ENCODE measurements at regions not wholly inside any gene's neighbourhood (a gene's known extent, or its start where the extent isn't known, plus 50 kb on each side); places are given as distances from the start of the nearest gene placed in this dataset.
A peak's percentile ranks its signal among the peaks of the same experiment; 100 is the strongest.

- no peak for DNase-seq
- POLR2A ChIA-PET: no interaction called here
- Mint-ChIP-seq H3K27ac (peak overlapping the region in 1 of 10 donors; percentile 26), H3K36me3 (peaks cover 0 to 6% (median 3%) of the 10 kb centered on the region in 3 donors), H3K9me3 (peaks cover 0 to 14% (median 3%) of the 10 kb centered on the region in 9 donors), H3K4me1 (no peaks in the 10 kb centered on the region), H3K27me3 (peaks cover 11 to 45% (median 17%) of the 10 kb centered on the region in 5 donors), H3K4me3 (no peak overlapping the region)
- ATAC-seq: no peak
These were observed 119.2 kb upstream of the LAMA2 start for GRCh38 chr6:128763599-128764300.

- H3K9me3 Mint-ChIP-seq: peaks cover 0 to 2% (median 0%) of the 10 kb centered on the region in 9 donors
- H3K27ac Mint-ChIP-seq: no peak overlapping the region
- H3K4me3 Mint-ChIP-seq: no peak overlapping the region
- ATAC-seq (no peak), DNase-seq (no peak)
- no peaks in the 10 kb centered on the region for H3K4me1 Mint-ChIP-seq
- H3K27me3 Mint-ChIP-seq: peaks cover 14 to 43% (median 20%) of the 10 kb centered on the region in 5 donors
- POLR2A ChIA-PET: no interaction called here
- H3K36me3 Mint-ChIP-seq: peaks cover 0 to 6% (median 0%) of the 10 kb centered on the region in 3 donors
These were observed 123.0 kb upstream of the LAMA2 start for GRCh38 chr6:128759901-128760300.

- DNase-seq (no peak), ATAC-seq (no peak)
- Mint-ChIP-seq H3K27me3 (peaks cover 12 to 38% (median 21%) of the 10 kb centered on the region in 5 donors), H3K27ac (no peak overlapping the region), H3K4me1 (no peaks in the 10 kb centered on the region), H3K4me3 (no peak overlapping the region), H3K36me3 (peaks cover 0 to 6% (median 0%) of the 10 kb centered on the region in 3 donors), H3K9me3 (no peaks in the 10 kb centered on the region)
- POLR2A ChIA-PET: no interaction called here
These were observed 123.5 kb upstream of the LAMA2 start for GRCh38 chr6:128759447-128759846.

GRCh38 chr6:128757961-128758360 is 125.0 kb upstream of the LAMA2 start:
- POLR2A ChIA-PET: no interaction called here
- no peak for DNase-seq
- Mint-ChIP-seq H3K4me3 (no peak overlapping the region), H3K36me3 (peaks cover 0 to 6% (median 0%) of the 10 kb centered on the region in 3 donors), H3K9me3 (no peaks in the 10 kb centered on the region), H3K27ac (no peak overlapping the region), H3K4me1 (no peaks in the 10 kb centered on the region), H3K27me3 (peaks cover 9 to 26% (median 18%) of the 10 kb centered on the region in 5 donors)
- ATAC-seq: no peak

GRCh38 chr6:128754658-128755256 is 128.2 kb upstream of the LAMA2 start:
- DNase-seq: no peak
- ATAC-seq: no peak
- no peak overlapping the region for H3K4me3 Mint-ChIP-seq
- no peaks in the 10 kb centered on the region for H3K9me3 Mint-ChIP-seq
- no peaks in the 10 kb centered on the region for H3K4me1 Mint-ChIP-seq
- H3K36me3 Mint-ChIP-seq: peaks cover 0 to 6% (median 0%) of the 10 kb centered on the region in 3 donors
- no peak overlapping the region for H3K27ac Mint-ChIP-seq
- peaks cover 0 to 8% (median 5%) of the 10 kb centered on the region in 5 donors for H3K27me3 Mint-ChIP-seq
- POLR2A ChIA-PET: no interaction called here

- ATAC-seq (no peak), DNase-seq (no peak)
- Mint-ChIP-seq H3K4me3 (no peak overlapping the region), H3K4me1 (no peaks in the 10 kb centered on the region), H3K36me3 (no peaks in the 10 kb centered on the region), H3K27me3 (peaks cover 3 to 22% (median 10%) of the 10 kb centered on the region in 5 donors), H3K27ac (no peak overlapping the region), H3K9me3 (peaks cover 0 to 2% (median 0%) of the 10 kb centered on the region in 9 donors)
- POLR2A ChIA-PET: no interaction called here
These were observed 138.8 kb upstream of the LAMA2 start for GRCh38 chr6:128743974-128744765.

GRCh38 chr6:128742900-128743299 is 140.0 kb upstream of the LAMA2 start:
- DNase-seq (no peak), ATAC-seq (no peak)
- Mint-ChIP-seq H3K4me1 (no peaks in the 10 kb centered on the region), H3K4me3 (no peak overlapping the region), H3K27ac (no peak overlapping the region), H3K36me3 (no peaks in the 10 kb centered on the region), H3K9me3 (peaks cover 0 to 2% (median 0%) of the 10 kb centered on the region in 9 donors), H3K27me3 (peaks cover 3 to 21% (median 7%) of the 10 kb centered on the region in 5 donors)
- POLR2A ChIA-PET: no interaction called here

- Mint-ChIP-seq H3K27ac (no peak overlapping the region), H3K27me3 (peaks cover 0 to 4% (median 4%) of the 10 kb centered on the region in 5 donors), H3K4me3 (no peak overlapping the region), H3K9me3 (no peaks in the 10 kb centered on the region), H3K36me3 (no peaks in the 10 kb centered on the region), H3K4me1 (no peaks in the 10 kb centered on the region)
- ATAC-seq (no peak), DNase-seq (no peak)
- POLR2A ChIA-PET: no interaction called here
These were observed 142.0 kb upstream of the LAMA2 start for GRCh38 chr6:128740951-128741350.

- no peak overlapping the region for H3K4me3 Mint-ChIP-seq
- DNase-seq (no peak), ATAC-seq (no peak)
- H3K4me1 Mint-ChIP-seq: no peaks in the 10 kb centered on the region
- no peaks in the 10 kb centered on the region for H3K9me3 Mint-ChIP-seq
- POLR2A ChIA-PET: no interaction called here
- no peaks in the 10 kb centered on the region for H3K36me3 Mint-ChIP-seq
- H3K27me3 Mint-ChIP-seq: peaks cover 0 to 8% (median 4%) of the 10 kb centered on the region in 5 donors
- no peak overlapping the region for H3K27ac Mint-ChIP-seq
These were observed 143.8 kb upstream of the LAMA2 start for GRCh38 chr6:128739112-128739511.

GRCh38 chr6:128738112-128738511 is 144.8 kb upstream of the LAMA2 start:
- Mint-ChIP-seq H3K27ac (no peak overlapping the region), H3K4me3 (no peak overlapping the region), H3K9me3 (no peaks in the 10 kb centered on the region), H3K36me3 (no peaks in the 10 kb centered on the region), H3K27me3 (peaks cover 0 to 6% (median 4%) of the 10 kb centered on the region in 5 donors), H3K4me1 (no peaks in the 10 kb centered on the region)
- POLR2A ChIA-PET: no interaction called here
- ATAC-seq: no peak
- DNase-seq: no peak

GRCh38 chr6:128736780-128737179 is 146.2 kb upstream of the LAMA2 start:
- H3K36me3 Mint-ChIP-seq: no peaks in the 10 kb centered on the region
- ATAC-seq (no peak), DNase-seq (no peak)
- no peaks in the 10 kb centered on the region for H3K4me1 Mint-ChIP-seq
- no peaks in the 10 kb centered on the region for H3K9me3 Mint-ChIP-seq
- H3K4me3 Mint-ChIP-seq: no peak overlapping the region
- no peak overlapping the region for H3K27ac Mint-ChIP-seq
- peaks cover 0 to 7% (median 6%) of the 10 kb centered on the region in 5 donors for H3K27me3 Mint-ChIP-seq
- POLR2A ChIA-PET: no interaction called here

- POLR2A ChIA-PET: no interaction called here
- Mint-ChIP-seq H3K4me3 (no peak overlapping the region), H3K27ac (no peak overlapping the region), H3K4me1 (no peaks in the 10 kb centered on the region), H3K27me3 (peaks cover 2 to 34% (median 10%) of the 10 kb centered on the region in 5 donors), H3K9me3 (no peaks in the 10 kb centered on the region), H3K36me3 (no peaks in the 10 kb centered on the region)
- DNase-seq (peak in 5 of 10 donors; percentile 2 to 29 (median 20)), ATAC-seq (no peak)
These were observed 151.4 kb upstream of the LAMA2 start for GRCh38 chr6:128731249-128732165.

All from naive thymus-derived CD8-positive, alpha-beta T cell (primary cell).